ENCODE measurements at regions not wholly inside any gene's neighbourhood (a gene's known extent, or its start where the extent isn't known, plus 50 kb on each side); places are given as distances from the start of the nearest gene placed in this dataset.

- no peak for TF ChIP-seq CTCF (IDR thresholded peaks at IDR 0.05; ENCODE audit: low read length, missing control alignments)
- H3K4me3 ChIP-seq (replicated peaks; ENCODE audit: low read depth, low read length): no peak overlapping the region
- DNase-seq (ENCODE audit: low read depth): peak; percentile 60
Observed at GRCh38 chr2:128808462-128809258, 490.0 kb upstream of the HS6ST1 start.

- no peak for TF ChIP-seq CTCF (IDR thresholded peaks at IDR 0.05; ENCODE audit: low read length, missing control alignments)
- no peak overlapping the region for H3K4me3 ChIP-seq (replicated peaks; ENCODE audit: low read depth, low read length)
- DNase-seq (ENCODE audit: low read depth): no peak
Observed at GRCh38 chr2:128809259-128809636, 490.6 kb upstream of the HS6ST1 start.

DNA sequence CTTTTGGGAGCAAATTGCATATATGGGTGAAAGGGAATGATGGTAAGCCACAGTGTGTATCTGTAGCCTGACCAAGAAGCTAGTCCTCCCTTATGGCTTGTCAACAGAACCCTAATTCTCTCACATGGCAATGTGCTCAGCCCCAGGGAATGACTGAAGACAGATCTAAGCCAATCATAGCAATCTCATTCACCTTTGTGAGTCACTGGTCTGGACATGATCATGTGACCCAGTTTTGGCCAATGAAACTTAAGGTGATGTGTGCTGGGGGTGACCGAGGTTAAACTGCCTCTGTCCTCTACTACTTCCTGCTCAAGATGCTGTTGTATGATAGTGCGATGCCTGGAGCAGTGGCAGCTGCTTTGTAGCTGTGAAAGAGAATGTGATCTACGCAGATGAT is 491.2 kb upstream of the HS6ST1 start:
- no peak for DNase-seq (ENCODE audit: low read depth)
- H3K4me3 ChIP-seq (replicated peaks; ENCODE audit: low read depth, low read length): no peak overlapping the region
- TF ChIP-seq CTCF (IDR thresholded peaks at IDR 0.05; ENCODE audit: low read length, missing control alignments): no peak

DNA sequence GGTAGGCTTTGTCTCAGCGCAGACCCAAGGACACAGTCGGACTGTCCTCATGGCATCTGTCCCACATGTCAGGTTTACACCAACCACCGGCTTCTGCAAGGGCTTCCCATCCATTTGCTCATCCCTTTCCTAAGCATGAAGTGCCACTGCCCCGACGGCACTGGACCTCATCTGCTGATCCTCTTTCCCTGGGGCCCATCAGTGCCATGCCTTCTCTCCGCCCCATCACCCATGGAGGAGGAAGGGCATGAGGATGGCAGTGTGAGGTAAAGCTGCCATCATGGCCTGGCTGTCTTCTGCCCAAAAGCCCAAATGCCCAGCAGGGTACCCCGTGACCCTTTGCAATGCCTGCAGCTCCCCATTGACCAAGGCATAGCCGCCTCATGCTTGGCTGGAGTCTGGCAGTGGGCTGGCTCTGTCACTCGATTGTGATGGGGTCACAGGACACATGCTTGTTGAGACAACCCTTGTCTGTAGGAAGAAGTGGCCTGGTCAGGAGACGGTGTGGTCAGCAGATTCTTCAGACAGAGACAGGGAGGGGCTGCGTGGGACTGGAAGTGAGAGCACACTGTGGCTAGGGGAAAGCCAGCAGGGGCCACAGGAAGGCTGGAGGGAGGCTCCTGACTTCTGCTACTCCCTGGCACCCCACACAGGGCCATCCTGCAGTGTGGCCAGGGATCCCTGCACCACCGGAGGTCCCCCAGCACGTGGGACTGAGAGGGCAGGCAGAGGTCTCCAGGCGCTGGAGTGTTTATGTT is 493.7 kb upstream of the HS6ST1 start:
- DNase-seq (ENCODE audit: low read depth): no peak
- no peak overlapping the region for H3K4me3 ChIP-seq (replicated peaks; ENCODE audit: low read depth, low read length)
- no peak for TF ChIP-seq CTCF (IDR thresholded peaks at IDR 0.05; ENCODE audit: low read length, missing control alignments)

DNA sequence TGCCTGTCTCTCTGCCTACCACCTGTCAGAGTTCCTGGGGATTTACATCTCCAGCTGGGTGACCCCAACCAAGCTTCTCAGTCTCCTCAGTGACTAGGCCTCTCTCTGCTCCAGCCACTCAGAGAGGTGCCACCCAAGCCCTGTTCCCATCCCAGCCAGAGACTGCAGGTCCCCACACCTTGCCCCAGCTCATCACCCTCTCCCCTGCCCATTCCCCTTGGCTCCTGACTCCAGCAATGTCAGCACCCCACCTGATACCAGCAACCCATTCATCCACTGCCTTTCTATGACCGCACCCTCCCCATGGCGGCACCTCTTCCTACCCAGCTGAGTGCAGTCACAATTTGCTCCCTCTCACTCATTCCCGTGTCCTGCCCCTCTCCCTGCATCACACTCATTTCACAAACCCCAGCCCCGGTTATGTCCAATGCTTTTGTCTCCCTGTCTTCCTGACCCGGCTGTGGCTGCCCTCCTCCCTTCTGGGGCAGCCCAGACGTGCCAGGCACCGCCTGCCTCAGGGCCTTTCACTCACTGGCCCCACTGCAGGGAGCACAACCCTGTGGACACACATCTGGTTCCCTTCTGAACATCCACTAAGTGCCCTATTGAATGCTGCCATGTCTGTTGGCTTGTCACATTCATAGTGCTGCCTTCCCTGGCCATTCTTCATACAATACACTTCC is 494.8 kb upstream of the HS6ST1 start:
- no peak overlapping the region for H3K4me3 ChIP-seq (replicated peaks; ENCODE audit: low read depth, low read length)
- DNase-seq (ENCODE audit: low read depth): no peak
- no peak for TF ChIP-seq CTCF (IDR thresholded peaks at IDR 0.05; ENCODE audit: low read length, missing control alignments)

DNA sequence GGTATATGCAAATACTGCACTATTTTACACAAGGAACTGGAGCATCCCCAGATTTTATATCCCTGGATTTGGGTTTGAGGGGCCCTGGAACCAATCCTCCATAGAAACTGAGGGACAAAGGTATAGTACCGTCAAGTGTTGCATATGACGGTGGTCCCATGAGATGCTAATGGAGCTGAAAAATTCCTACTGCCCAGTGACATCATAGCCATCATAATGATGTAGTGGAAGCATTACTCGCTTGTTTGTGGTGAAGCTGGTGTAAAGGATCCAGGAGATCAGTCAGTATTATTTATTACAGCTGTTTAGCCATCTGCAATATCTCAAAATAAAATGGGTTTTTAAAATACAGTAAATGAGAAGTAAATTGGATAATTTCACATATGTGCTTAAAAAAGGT is 496.6 kb upstream of the HS6ST1 start:
- no peak for DNase-seq (ENCODE audit: low read depth)
- no peak for TF ChIP-seq CTCF (IDR thresholded peaks at IDR 0.05; ENCODE audit: low read length, missing control alignments)
- no peak overlapping the region for H3K4me3 ChIP-seq (replicated peaks; ENCODE audit: low read depth, low read length)
